ENCODE measurements at regions not wholly inside any gene's neighbourhood (a gene's known extent, or its start where the extent isn't known, plus 50 kb on each side); places are given as distances from the start of the nearest gene placed in this dataset.

DNA sequence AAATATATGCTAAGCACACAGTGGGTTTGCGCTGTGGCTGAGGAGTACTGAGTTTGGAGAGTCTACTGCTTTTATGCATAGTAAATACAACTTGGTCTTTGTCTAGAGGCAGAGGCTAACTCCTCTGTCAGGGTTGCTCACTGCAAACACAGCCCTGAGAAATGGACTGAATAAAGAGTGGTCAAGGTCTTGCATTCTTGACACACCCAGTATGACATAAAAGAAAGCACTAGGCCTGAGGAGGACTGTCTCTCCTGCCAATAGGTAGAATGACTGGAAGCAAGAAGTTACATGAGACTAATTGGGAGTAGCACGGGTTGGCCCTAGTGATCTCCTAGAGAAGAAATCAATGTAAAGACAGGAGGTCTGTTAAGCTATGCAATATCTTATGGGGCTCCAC, 367.2 kb upstream of the B3GALT2 start:
- DNase-seq (ENCODE audit: low spot score): no peak
- H3K4me3 ChIP-seq (ENCODE audit: low read depth, low read length, poor library complexity, severe bottlenecking): no peak overlapping the region
- no peaks in the 10 kb centered on the region for H4K20me1 ChIP-seq (ENCODE audit: insufficient read depth, low read length)
- no peaks in the 10 kb centered on the region for H3K36me3 ChIP-seq (ENCODE audit: insufficient read depth, low read length)
- no peak overlapping the region for H3K4me2 ChIP-seq (ENCODE audit: low read length)
- no peak overlapping the region for H2AFZ ChIP-seq (ENCODE audit: low read length)
- intact Hi-C loops (cut with micrococcal nuclease; ENCODE audit: unreplicated experiment): no loop called here
- ChIA-PET POLR2A (no interaction called here), CTCF (ENCODE audit: unreplicated experiment) (no interaction called here)
- no peaks in the 10 kb centered on the region for H3K9me3 ChIP-seq (ENCODE audit: low read length)
- BruUV-seq (replicated peaks): no TSS peak
- H3K79me2 ChIP-seq (ENCODE audit: insufficient read depth, low read depth, low read length): no peaks in the 10 kb centered on the region
- no peak overlapping the region for H3K27ac ChIP-seq (ENCODE audit: low read depth, low read length, poor library complexity, severe bottlenecking)
- no peaks in the 10 kb centered on the region; the same call in 1 of the 2 replicates for H3K9me2 ChIP-seq (ENCODE audit: insufficient read depth, low read length)
- no peak for TF ChIP-seq EZH2phosphoT487 (IDR thresholded peaks at IDR 0.05; ENCODE audit: borderline replicate concordance, low read depth, low read length)
- TF ChIP-seq, protein P1, sequence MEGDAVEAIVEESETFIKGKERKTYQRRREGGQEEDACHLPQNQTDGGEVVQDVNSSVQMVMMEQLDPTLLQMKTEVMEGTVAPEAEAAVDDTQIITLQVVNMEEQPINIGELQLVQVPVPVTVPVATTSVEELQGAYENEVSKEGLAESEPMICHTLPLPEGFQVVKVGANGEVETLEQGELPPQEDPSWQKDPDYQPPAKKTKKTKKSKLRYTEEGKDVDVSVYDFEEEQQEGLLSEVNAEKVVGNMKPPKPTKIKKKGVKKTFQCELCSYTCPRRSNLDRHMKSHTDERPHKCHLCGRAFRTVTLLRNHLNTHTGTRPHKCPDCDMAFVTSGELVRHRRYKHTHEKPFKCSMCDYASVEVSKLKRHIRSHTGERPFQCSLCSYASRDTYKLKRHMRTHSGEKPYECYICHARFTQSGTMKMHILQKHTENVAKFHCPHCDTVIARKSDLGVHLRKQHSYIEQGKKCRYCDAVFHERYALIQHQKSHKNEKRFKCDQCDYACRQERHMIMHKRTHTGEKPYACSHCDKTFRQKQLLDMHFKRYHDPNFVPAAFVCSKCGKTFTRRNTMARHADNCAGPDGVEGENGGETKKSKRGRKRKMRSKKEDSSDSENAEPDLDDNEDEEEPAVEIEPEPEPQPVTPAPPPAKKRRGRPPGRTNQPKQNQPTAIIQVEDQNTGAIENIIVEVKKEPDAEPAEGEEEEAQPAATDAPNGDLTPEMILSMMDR (conservative IDR thresholded peaks at IDR 0.05; ENCODE audit: low read length): no peak
- H3K4me1 ChIP-seq (ENCODE audit: insufficient read depth, low read length, poor library complexity, severe bottlenecking): no peaks in the 10 kb centered on the region

DNA sequence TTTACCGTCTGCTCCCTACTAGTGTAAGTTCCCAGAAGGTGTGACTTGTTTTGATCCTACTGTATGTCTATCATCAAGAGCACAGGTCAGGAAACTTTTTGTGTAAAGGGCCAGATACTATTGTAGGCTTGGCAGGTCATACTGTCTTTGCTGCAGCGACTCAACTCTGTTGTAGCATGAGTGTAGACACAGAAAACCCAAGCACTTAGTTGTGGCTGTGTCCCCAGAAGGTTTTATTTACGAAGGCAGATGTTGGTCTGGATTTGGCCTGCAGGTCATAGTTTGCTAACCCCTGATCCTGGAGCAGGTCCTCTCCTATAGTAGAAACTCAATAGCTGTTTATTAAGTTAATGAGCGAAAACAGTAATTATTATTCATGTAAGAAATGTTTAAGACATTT, 365.9 kb upstream of the B3GALT2 start:
- no peak overlapping the region for H3K27ac ChIP-seq (ENCODE audit: low read depth, low read length, poor library complexity, severe bottlenecking)
- no peaks in the 10 kb centered on the region for H4K20me1 ChIP-seq (ENCODE audit: insufficient read depth, low read length)
- H3K4me3 ChIP-seq (ENCODE audit: low read depth, low read length, poor library complexity, severe bottlenecking): no peak overlapping the region
- no peaks in the 10 kb centered on the region for H3K9me3 ChIP-seq (ENCODE audit: low read length)
- POLR2A ChIA-PET: interaction anchor here (1.1 kb wide), 1 partner anchor 12 kb away, joined by 3 read pairs; no protein-coding TSS in a partner anchor
- H3K4me2 ChIP-seq (ENCODE audit: low read length): no peak overlapping the region
- no peak for DNase-seq (ENCODE audit: low spot score)
- TF ChIP-seq, protein P1 (conservative IDR thresholded peaks at IDR 0.05; ENCODE audit: low read length): no peak
- no peak for TF ChIP-seq EZH2phosphoT487 (IDR thresholded peaks at IDR 0.05; ENCODE audit: borderline replicate concordance, low read depth, low read length)
- H2AFZ ChIP-seq (ENCODE audit: low read length): no peak overlapping the region
- CTCF ChIA-PET (ENCODE audit: unreplicated experiment): no interaction called here
- no TSS peak for BruUV-seq (replicated peaks)
- intact Hi-C loops (cut with micrococcal nuclease; ENCODE audit: unreplicated experiment): no loop called here
- H3K36me3 ChIP-seq (ENCODE audit: insufficient read depth, low read length): no peaks in the 10 kb centered on the region
- no peaks in the 10 kb centered on the region for H3K4me1 ChIP-seq (ENCODE audit: insufficient read depth, low read length, poor library complexity, severe bottlenecking)
- no peaks in the 10 kb centered on the region for H3K79me2 ChIP-seq (ENCODE audit: insufficient read depth, low read depth, low read length)
- no peaks in the 10 kb centered on the region; the same call in 1 of the 2 replicates for H3K9me2 ChIP-seq (ENCODE audit: insufficient read depth, low read length)

DNA sequence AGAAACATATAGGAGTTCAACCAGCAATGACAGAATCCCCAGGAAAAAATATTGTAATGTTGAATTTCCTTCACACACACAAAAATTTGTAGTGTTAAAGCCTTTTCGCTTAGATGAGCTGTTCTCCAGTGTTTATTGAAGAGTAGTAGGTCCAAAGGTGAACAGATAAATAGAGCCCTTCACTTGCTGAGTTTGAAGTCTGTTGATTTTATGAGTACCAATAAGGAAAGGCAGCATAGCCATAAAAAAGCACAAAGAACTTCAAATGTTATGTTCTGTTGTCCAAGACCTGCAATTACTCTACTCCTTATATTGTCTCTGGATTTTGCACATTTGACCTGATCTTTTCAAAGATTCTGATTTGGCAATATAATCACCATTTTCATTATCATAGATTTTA, 362.7 kb upstream of the B3GALT2 start:
- Histone ChIP-seq H3K36me3 (ENCODE audit: insufficient read depth, low read length) (no peaks in the 10 kb centered on the region), H3K79me2 (ENCODE audit: insufficient read depth, low read depth, low read length) (no peaks in the 10 kb centered on the region), H2AFZ (ENCODE audit: low read length) (no peak overlapping the region), H3K9me2 (ENCODE audit: insufficient read depth, low read length) (no peaks in the 10 kb centered on the region; the same call in 1 of the 2 replicates), H3K4me1 (ENCODE audit: insufficient read depth, low read length, poor library complexity, severe bottlenecking) (no peaks in the 10 kb centered on the region), H3K4me2 (ENCODE audit: low read length) (no peak overlapping the region), H3K4me3 (ENCODE audit: low read depth, low read length, poor library complexity, severe bottlenecking) (no peak overlapping the region), H3K27ac (ENCODE audit: low read depth, low read length, poor library complexity, severe bottlenecking) (no peak overlapping the region), H4K20me1 (ENCODE audit: insufficient read depth, low read length) (no peaks in the 10 kb centered on the region), H3K9me3 (ENCODE audit: low read length) (no peaks in the 10 kb centered on the region)
- DNase-seq (ENCODE audit: low spot score): no peak
- TF ChIP-seq, protein P1 (conservative IDR thresholded peaks at IDR 0.05; ENCODE audit: low read length): no peak
- no peak for TF ChIP-seq EZH2phosphoT487 (IDR thresholded peaks at IDR 0.05; ENCODE audit: borderline replicate concordance, low read depth, low read length)
- ChIA-PET POLR2A (interaction anchor here (0.8 to 2.4 kb wide), 4 partner anchors 9 to 73 kb away, joined by 3 to 11 read pairs (median 4); no protein-coding TSS in a partner anchor), CTCF (ENCODE audit: unreplicated experiment) (interaction anchor here (0.6 kb wide), 1 partner anchor 479 kb away, joined by 3 read pairs; no protein-coding TSS in a partner anchor)
- intact Hi-C loops (cut with micrococcal nuclease; ENCODE audit: unreplicated experiment): no loop called here
- no TSS peak for BruUV-seq (replicated peaks)
